Activated T-helper 1 cell treated with anti-CD3 and anti-CD28 coated beads, Interleukin-12 subunit alpha, Interleukin-12 subunit beta, Interleukin-2, Interleukin-4 antibody, amounts not matched to agents 30 ng/mL and 10 ng/mL and 1 ng/mL, durations not matched to agents 14 hours and 24 hours and 36 hours (primary cell): ENCODE measurements at regions not wholly inside any gene's neighbourhood (a gene's known extent, or its start where the extent isn't known, plus 50 kb on each side); places are given as distances from the start of the nearest gene placed in this dataset.
"Not testable (repeated sequence)": the region's sequence is repeated elsewhere in the genome, so short reads cannot be mapped to it uniquely, and the experiment has no call there.

Source experiments
- DNase-seq: peaks from one replicate; pipeline ENCODE4 v3.0.0; 2021; ENCODE audit warnings: low spot score
- H3K27ac Mint-ChIP-seq: one replicate; pipeline ENCODE4 v1.8.0; 2021; ENCODE audit warnings: mild to moderate bottlenecking, mixed read lengths
- H3K27me3 Mint-ChIP-seq: one replicate; pipeline ENCODE4 v1.8.0; 2022; ENCODE audit warnings: mild to moderate bottlenecking, moderate library complexity, mixed read lengths; ENCODE audit not compliant: insufficient read depth
- H3K36me3 Mint-ChIP-seq: one replicate; pipeline ENCODE4 v1.8.0; 2021; ENCODE audit warnings: low read depth, mixed read lengths
- H3K4me1 Mint-ChIP-seq: one replicate; pipeline ENCODE4 v1.8.0; 2021; ENCODE audit warnings: low read depth, mixed read lengths
- H3K4me3 Mint-ChIP-seq: one replicate; pipeline ENCODE4 v1.8.0; 2021; ENCODE audit warnings: mild to moderate bottlenecking, moderate library complexity, mixed read lengths
- H3K9me3 Mint-ChIP-seq: one replicate; pipeline ENCODE4 v1.8.0; 2021; ENCODE audit warnings: mixed read lengths
- intact Hi-C: fragments of 100-400 bp; cut with micrococcal nuclease; formaldehyde crosslinking; loops from one replicate; pipeline ENCODE4 v1.15.1; 2024

DNA sequence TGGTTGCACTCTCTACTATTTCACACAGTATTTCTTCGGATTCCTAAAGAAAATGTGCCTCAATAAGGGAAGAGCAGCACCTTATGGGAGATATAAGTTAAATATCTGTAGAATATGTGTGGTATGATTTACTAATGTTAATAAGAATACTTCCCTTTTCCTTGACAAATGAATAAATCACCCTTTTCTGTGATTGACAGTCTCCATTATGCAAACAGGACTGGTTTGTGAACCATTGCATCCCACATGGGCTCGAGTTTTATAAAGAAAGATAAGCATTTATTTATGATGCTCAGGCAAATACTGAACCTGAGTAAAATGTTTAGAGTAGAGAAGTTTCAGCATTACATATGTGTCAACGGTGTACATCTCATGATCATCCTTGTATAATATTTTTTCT lies 587.7 kb upstream of the BRINP3 start:
- Mint-ChIP-seq H3K36me3 (no peaks in the 10 kb centered on the region), H3K27ac (no peak overlapping the region), H3K4me1 (no peaks in the 10 kb centered on the region), H3K9me3 (peaks cover 5% of the 10 kb centered on the region), H3K27me3 (no peaks in the 10 kb centered on the region), H3K4me3 (no peak overlapping the region)
- no peak for DNase-seq
- intact Hi-C loops, result no loop called here

GRCh38 chr1:191065771-191066170 lies 588.1 kb upstream of the BRINP3 start:
- intact Hi-C loops, result no loop called here
- Mint-ChIP-seq H3K4me3 (no peak overlapping the region), H3K4me1 (no peaks in the 10 kb centered on the region), H3K27me3 (no peaks in the 10 kb centered on the region), H3K9me3 (peaks cover 4% of the 10 kb centered on the region), H3K36me3 (no peaks in the 10 kb centered on the region), H3K27ac (no peak overlapping the region)
- no peak for DNase-seq

GRCh38 chr1:191074881-191075280 lies 597.2 kb upstream of the BRINP3 start:
- H3K4me1 Mint-ChIP-seq, result no peaks in the 10 kb centered on the region
- peaks cover 6% of the 10 kb centered on the region for H3K9me3 Mint-ChIP-seq
- no peak overlapping the region for H3K27ac Mint-ChIP-seq
- intact Hi-C loops, result no loop called here
- DNase-seq, result no peak
- H3K36me3 Mint-ChIP-seq, result no peaks in the 10 kb centered on the region
- H3K4me3 Mint-ChIP-seq, result no peak overlapping the region
- H3K27me3 Mint-ChIP-seq, result no peaks in the 10 kb centered on the region

DNA sequence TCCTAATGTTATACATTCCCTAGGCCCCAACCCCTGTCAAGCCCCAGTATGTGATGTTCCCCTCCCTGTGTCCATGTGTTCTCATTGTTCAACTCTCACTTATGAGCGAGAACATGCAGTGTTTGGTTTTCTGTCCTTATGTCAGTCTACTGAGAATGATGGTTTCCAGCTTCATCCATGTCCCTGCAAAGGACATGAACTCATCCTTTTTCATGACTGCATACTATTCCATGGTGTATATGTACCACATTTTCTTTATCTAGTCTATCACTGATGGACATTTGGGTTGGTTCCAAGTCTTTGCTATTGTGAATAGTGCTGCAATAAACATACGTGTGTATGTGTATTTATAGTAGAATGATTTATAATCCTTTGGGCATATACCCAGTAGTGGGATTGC lies 605.4 kb upstream of the BRINP3 start:
- H3K4me3 Mint-ChIP-seq, DNase-seq, H3K9me3 Mint-ChIP-seq, H3K27me3 Mint-ChIP-seq, H3K27ac Mint-ChIP-seq, H3K4me1 Mint-ChIP-seq, H3K36me3 Mint-ChIP-seq, intact Hi-C loops: not testable (repeated sequence)

DNA sequence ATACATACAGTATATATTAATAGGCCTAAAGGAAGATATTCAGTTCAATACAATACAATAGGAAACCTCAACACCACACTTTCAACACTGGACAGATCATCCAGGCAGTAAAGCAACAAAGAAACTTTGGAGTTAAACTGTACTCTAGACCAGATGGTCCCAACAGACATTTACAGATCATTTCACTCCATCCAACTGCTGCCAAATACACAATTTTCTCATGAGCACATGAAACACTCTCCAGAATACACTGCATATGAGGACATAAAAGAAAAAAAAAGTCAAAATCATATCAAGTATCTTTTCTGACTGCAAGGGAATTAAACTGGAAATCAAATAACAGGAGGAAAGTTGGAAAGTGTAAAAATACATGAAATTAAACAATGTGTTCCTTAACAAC lies 607.5 kb upstream of the BRINP3 start:
- no peaks in the 10 kb centered on the region for H3K36me3 Mint-ChIP-seq
- no peak for DNase-seq
- H3K27me3 Mint-ChIP-seq, result no peaks in the 10 kb centered on the region
- no peak overlapping the region for H3K27ac Mint-ChIP-seq
- intact Hi-C loops, result no loop called here
- no peaks in the 10 kb centered on the region for H3K4me1 Mint-ChIP-seq
- H3K4me3 Mint-ChIP-seq, result no peak overlapping the region
- H3K9me3 Mint-ChIP-seq, result peaks cover 8% of the 10 kb centered on the region

DNA sequence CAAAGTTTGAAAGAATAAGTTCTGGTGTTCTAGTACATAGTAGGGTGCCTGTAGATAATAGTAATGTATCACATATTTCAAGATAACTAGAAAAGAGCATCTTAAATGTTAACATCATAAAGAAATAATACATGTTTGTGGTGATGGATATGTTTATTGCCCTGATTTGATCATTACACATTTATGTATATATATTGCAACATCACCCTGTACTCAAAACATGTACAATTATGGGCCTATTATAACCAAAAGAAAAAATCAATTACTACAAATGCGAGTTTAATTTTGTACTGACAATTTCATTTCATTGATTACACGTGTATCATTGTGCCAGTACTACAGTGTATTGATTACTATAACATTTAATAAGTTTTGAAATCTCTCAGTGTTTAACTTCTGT lies 609.2 kb upstream of the BRINP3 start:
- Mint-ChIP-seq H3K36me3 (no peaks in the 10 kb centered on the region), H3K4me1 (no peaks in the 10 kb centered on the region), H3K27ac (no peak overlapping the region), H3K27me3 (no peaks in the 10 kb centered on the region), H3K9me3 (peaks cover 3% of the 10 kb centered on the region), H3K4me3 (no peak overlapping the region)
- no peak for DNase-seq
- intact Hi-C loops, result no loop called here

DNA sequence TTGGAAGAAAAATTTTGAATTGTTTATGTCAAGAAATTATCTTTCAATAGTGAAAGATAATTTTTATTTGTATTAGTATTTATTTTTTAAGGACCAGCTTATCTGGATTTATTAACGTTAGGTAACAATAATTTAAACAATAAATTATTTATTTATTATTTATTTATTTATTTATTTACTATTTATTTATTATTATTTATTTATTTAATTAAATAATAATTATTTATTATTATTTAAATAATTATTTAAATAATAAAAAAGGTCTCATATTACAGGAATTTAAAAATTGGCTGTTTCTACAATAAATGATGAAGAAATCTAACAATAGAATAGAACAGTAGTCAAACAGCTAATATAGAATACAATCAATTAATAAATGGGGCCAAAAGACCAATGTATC lies 618.7 kb upstream of the BRINP3 start:
- Mint-ChIP-seq H3K27ac (no peak overlapping the region), H3K4me3 (no peak overlapping the region), H3K27me3 (no peaks in the 10 kb centered on the region), H3K4me1 (no peaks in the 10 kb centered on the region), H3K9me3 (peaks cover 8% of the 10 kb centered on the region), H3K36me3 (no peaks in the 10 kb centered on the region)
- intact Hi-C loops, result no loop called here
- no peak for DNase-seq

- no peaks in the 10 kb centered on the region for H3K36me3 Mint-ChIP-seq
- no peak overlapping the region for H3K4me3 Mint-ChIP-seq
- DNase-seq, result no peak
- no peaks in the 10 kb centered on the region for H3K4me1 Mint-ChIP-seq
- no peaks in the 10 kb centered on the region for H3K27me3 Mint-ChIP-seq
- intact Hi-C loops, result no loop called here
- no peak overlapping the region for H3K27ac Mint-ChIP-seq
- H3K9me3 Mint-ChIP-seq, result peaks cover 8% of the 10 kb centered on the region
Observed at GRCh38 chr1:191099696-191100095, 622.0 kb upstream of the BRINP3 start.

- no peaks in the 10 kb centered on the region for H3K4me1 Mint-ChIP-seq
- no peaks in the 10 kb centered on the region for H3K27me3 Mint-ChIP-seq
- H3K27ac Mint-ChIP-seq, result no peak overlapping the region
- peaks cover 4% of the 10 kb centered on the region for H3K9me3 Mint-ChIP-seq
- intact Hi-C loops, result no loop called here
- H3K36me3 Mint-ChIP-seq, result no peaks in the 10 kb centered on the region
- DNase-seq, result no peak
- H3K4me3 Mint-ChIP-seq, result no peak overlapping the region
Observed at GRCh38 chr1:191101960-191102359, 624.3 kb upstream of the BRINP3 start.

- DNase-seq, result no peak
- peaks cover 15% of the 10 kb centered on the region for H3K9me3 Mint-ChIP-seq
- no peak overlapping the region for H3K4me3 Mint-ChIP-seq
- no peaks in the 10 kb centered on the region for H3K36me3 Mint-ChIP-seq
- intact Hi-C loops, result no loop called here
- no peak overlapping the region for H3K27ac Mint-ChIP-seq
- no peaks in the 10 kb centered on the region for H3K27me3 Mint-ChIP-seq
- H3K4me1 Mint-ChIP-seq, result no peaks in the 10 kb centered on the region
Observed at GRCh38 chr1:191125950-191126349, 648.3 kb upstream of the BRINP3 start.

DNA sequence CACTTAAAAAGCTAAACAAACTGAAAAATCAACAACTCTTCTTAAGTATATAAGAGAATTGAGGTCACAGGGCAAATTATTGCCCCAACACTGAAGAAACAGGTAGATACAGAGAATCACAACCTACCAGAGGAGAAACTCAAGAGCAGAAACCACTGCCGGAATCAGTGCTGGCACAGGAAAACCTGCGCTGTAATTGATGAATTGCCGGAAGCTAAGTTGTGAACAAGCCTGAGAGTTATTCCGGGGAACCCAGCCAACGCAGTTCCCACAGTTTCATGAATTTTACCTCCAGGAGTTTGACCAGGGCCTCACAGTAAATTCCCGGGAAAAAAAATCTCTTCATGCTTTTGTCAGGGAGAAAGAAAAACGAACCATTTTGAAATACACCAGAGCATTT lies 657.1 kb upstream of the BRINP3 start:
- no peaks in the 10 kb centered on the region for H3K9me3 Mint-ChIP-seq
- no peaks in the 10 kb centered on the region for H3K36me3 Mint-ChIP-seq
- no peak overlapping the region for H3K27ac Mint-ChIP-seq
- no peak for DNase-seq
- H3K4me3 Mint-ChIP-seq, result no peak overlapping the region
- no peaks in the 10 kb centered on the region for H3K27me3 Mint-ChIP-seq
- intact Hi-C loops, result no loop called here
- H3K4me1 Mint-ChIP-seq, result no peaks in the 10 kb centered on the region

DNA sequence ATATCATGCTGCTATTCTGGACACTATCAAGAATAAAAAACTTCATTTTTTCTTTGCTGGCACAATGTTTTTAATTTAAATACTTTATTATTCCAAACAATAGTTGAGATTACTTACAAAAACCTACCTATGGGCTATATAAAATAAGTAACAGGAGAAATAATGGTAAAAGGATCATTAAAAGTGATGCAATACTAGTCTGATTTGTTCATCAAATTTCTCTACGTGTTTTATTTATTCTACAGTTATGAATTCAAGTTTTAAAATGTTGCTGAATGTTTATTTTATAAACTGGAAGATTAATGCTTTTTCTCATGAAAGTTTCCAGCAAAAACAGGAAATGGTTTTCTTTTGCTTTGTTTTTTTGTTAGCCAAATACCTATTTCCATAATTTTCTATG lies 662.4 kb upstream of the BRINP3 start:
- H3K4me1 Mint-ChIP-seq, result no peaks in the 10 kb centered on the region
- no peaks in the 10 kb centered on the region for H3K9me3 Mint-ChIP-seq
- intact Hi-C loops, result no loop called here
- no peak overlapping the region for H3K27ac Mint-ChIP-seq
- H3K27me3 Mint-ChIP-seq, result no peaks in the 10 kb centered on the region
- H3K36me3 Mint-ChIP-seq, result no peaks in the 10 kb centered on the region
- no peak overlapping the region for H3K4me3 Mint-ChIP-seq
- no peak for DNase-seq

- no peak for DNase-seq
- intact Hi-C loops, result no loop called here
- no peaks in the 10 kb centered on the region for H3K4me1 Mint-ChIP-seq
- no peaks in the 10 kb centered on the region for H3K27me3 Mint-ChIP-seq
- H3K27ac Mint-ChIP-seq, result no peak overlapping the region
- H3K9me3 Mint-ChIP-seq, result no peaks in the 10 kb centered on the region
- H3K36me3 Mint-ChIP-seq, result no peaks in the 10 kb centered on the region
- H3K4me3 Mint-ChIP-seq, result no peak overlapping the region
Observed at GRCh38 chr1:191142748-191143147, 665.1 kb upstream of the BRINP3 start.

DNA sequence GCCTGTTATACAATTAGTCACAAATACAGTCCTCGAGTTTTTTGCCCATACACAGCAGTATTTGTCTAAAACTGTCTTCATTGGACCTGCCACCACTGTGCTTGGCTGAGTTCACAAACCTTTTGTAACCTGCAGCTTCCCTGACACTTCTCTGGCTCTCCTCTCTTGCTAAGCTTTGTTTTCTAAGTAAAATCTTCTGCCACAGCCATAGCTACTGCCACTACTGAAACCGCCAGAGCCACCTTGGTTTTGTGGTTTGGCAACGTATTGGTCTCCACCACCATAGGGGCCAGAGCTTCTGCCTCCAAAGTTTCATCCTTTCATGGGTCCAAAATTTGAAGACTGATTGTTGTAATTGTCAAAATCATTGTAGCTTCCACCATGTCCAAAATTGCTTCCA lies 668.2 kb upstream of the BRINP3 start:
- DNase-seq, result no peak
- Mint-ChIP-seq H3K27me3 (no peaks in the 10 kb centered on the region), H3K4me3 (no peak overlapping the region), H3K4me1 (no peaks in the 10 kb centered on the region), H3K9me3 (peaks cover 2% of the 10 kb centered on the region), H3K27ac (no peak overlapping the region), H3K36me3 (no peaks in the 10 kb centered on the region)
- intact Hi-C loops, result no loop called here
